Cerebellar cortex (tissue), 1 donor: ENCODE measurements at regions not wholly inside any gene's neighbourhood (a gene's known extent, or its start where the extent isn't known, plus 50 kb on each side); places are given as distances from the start of the nearest gene placed in this dataset.
"Not testable (repeated sequence)": the region's sequence is repeated elsewhere in the genome, so short reads cannot be mapped to it uniquely, and the experiment has no call there.

Experiments
- DNase-seq: peaks from one replicate; pipeline ENCODE4 v3.0.0-alpha.2; 2015; ENCODE audit warnings: low spot score

GRCh38 chr18:8991155-8991554, 111.3 kb upstream of the NDUFV2 start:
- no peak for DNase-seq

- not testable (repeated sequence) for DNase-seq
Measured at GRCh38 chr18:8992500-8992899, 110.0 kb upstream of the NDUFV2 start.

GRCh38 chr18:8994603-8995002, 107.9 kb upstream of the NDUFV2 start:
- DNase-seq = no peak

GRCh38 chr18:8995096-8995495, 107.4 kb upstream of the NDUFV2 start:
- DNase-seq = no peak

- no peak for DNase-seq
Measured at GRCh38 chr18:8996771-8997432, 105.6 kb upstream of the NDUFV2 start.

GRCh38 chr18:8997634-8998033, 104.9 kb upstream of the NDUFV2 start:
- DNase-seq = no peak

GRCh38 chr18:8998481-8999217, 103.8 kb upstream of the NDUFV2 start:
- peak; percentile 94 for DNase-seq

- no peak for DNase-seq
Measured at GRCh38 chr18:8999872-9000271, 102.6 kb upstream of the NDUFV2 start.

- DNase-seq = no peak
Measured at GRCh38 chr18:9000733-9001132, 101.8 kb upstream of the NDUFV2 start.

- no peak for DNase-seq
Measured at GRCh38 chr18:9001209-9001608, 101.3 kb upstream of the NDUFV2 start.

- no peak for DNase-seq
Measured at GRCh38 chr18:9003406-9004100, 98.9 kb upstream of the NDUFV2 start.

- not testable (repeated sequence) for DNase-seq
Measured at GRCh38 chr18:9004308-9004707, 98.2 kb upstream of the NDUFV2 start.

GRCh38 chr18:9007700-9008099, 94.8 kb upstream of the NDUFV2 start:
- not testable (repeated sequence) for DNase-seq

- no peak for DNase-seq
Measured at GRCh38 chr18:9008200-9008708, 94.2 kb upstream of the NDUFV2 start.

GRCh38 chr18:9008709-9009635, 93.5 kb upstream of the NDUFV2 start:
- DNase-seq = no peak

GRCh38 chr18:9009703-9010488, 92.6 kb upstream of the NDUFV2 start:
- DNase-seq = no peak

GRCh38 chr18:9011431-9011830, 91.1 kb upstream of the NDUFV2 start:
- DNase-seq = no peak

GRCh38 chr18:9013926-9014373, 88.5 kb upstream of the NDUFV2 start:
- no peak for DNase-seq

GRCh38 chr18:9015689-9016088, 86.8 kb upstream of the NDUFV2 start:
- no peak for DNase-seq

GRCh38 chr18:9016633-9017166, 85.8 kb upstream of the NDUFV2 start:
- DNase-seq = no peak
